Keratinocyte (primary cell): ENCODE measurements at regions not wholly inside any gene's neighbourhood (a gene's known extent, or its start where the extent isn't known, plus 50 kb on each side); places are given as distances from the start of the nearest gene placed in this dataset.

Source experiments
- DNase-seq: peaks from one replicate; pipeline ENCODE4 v3.0.0-alpha.2; 2011; ENCODE audit warnings: low read depth, missing footprints, low spot score
- FAIRE-seq: peaks from 2 replicates; lab custom pipeline; 2011; peaks lifted over from hg19 to GRCh38; lab: Jason Lieb, UNC
- H2AFZ ChIP-seq: 2 replicates; pipeline ENCODE4 v1.6.0; 2012; ENCODE audit warnings: low read length, control low read depth, inconsistent platforms; ENCODE audit not compliant: control insufficient read depth
- H3K27ac ChIP-seq: 2 replicates; pipeline ENCODE4 v1.5.1; 2011; ENCODE audit warnings: low read length; ENCODE audit not compliant: control insufficient read depth, insufficient read depth
- H3K27me3 ChIP-seq: 3 replicates; pipeline ENCODE4 v1.6.0; 2011; ENCODE audit warnings: low read length; ENCODE audit not compliant: control insufficient read depth, insufficient read depth; ENCODE audit errors: extremely low read depth
- H3K36me3 ChIP-seq, 2 experiments: 2 replicates in 1 of 2; 3 replicates in 1 of 2; pipeline ENCODE4 v1.5.1; 2011; ENCODE audit warnings: low read length in 2 of 2, mild to moderate bottlenecking in 1 of 2; ENCODE audit not compliant: control insufficient read depth in 2 of 2, insufficient read depth in 2 of 2; ENCODE audit errors: extremely low read depth in 1 of 2
- H3K4me1 ChIP-seq: 3 replicates; pipeline ENCODE4 v1.5.1; 2011; ENCODE audit warnings: low read length; ENCODE audit not compliant: control insufficient read depth, insufficient read depth; ENCODE audit errors: extremely low read depth
- H3K4me2 ChIP-seq: 3 replicates; pipeline ENCODE4 v1.6.0; 2011; ENCODE audit warnings: low read depth, low read length; ENCODE audit not compliant: control insufficient read depth, insufficient read depth; ENCODE audit errors: extremely low read depth
- H3K4me3 ChIP-seq, 3 experiments: fragments of 200-600 bp in 1 of 3; sonication (generic) in 1 of 3; 2 replicates in 2 of 3; 3 replicates in 1 of 3; pipeline ENCODE4 v1.5.1; 2011 to 2016; ENCODE audit warnings: low read length in 3 of 3, mild to moderate bottlenecking in 3 of 3, control low read depth in 2 of 3, inconsistent platforms in 1 of 3, low read depth in 1 of 3, mixed read lengths in 1 of 3, mixed run types in 1 of 3, moderate library complexity in 1 of 3; ENCODE audit not compliant: control insufficient read depth in 2 of 3, insufficient read depth in 2 of 3; ENCODE audit errors: extremely low read depth in 1 of 3
- H3K79me2 ChIP-seq: 2 replicates; pipeline ENCODE4 v1.6.0; 2012; ENCODE audit warnings: low read length; ENCODE audit not compliant: control insufficient read depth, insufficient read depth
- H3K9ac ChIP-seq: 3 replicates; pipeline ENCODE4 v1.6.0; 2011; ENCODE audit warnings: low read length; ENCODE audit not compliant: control insufficient read depth, insufficient read depth; ENCODE audit errors: extremely low read depth
- H3K9me1 ChIP-seq: 3 replicates; pipeline ENCODE4 v1.6.0; 2011; ENCODE audit warnings: low read length; ENCODE audit not compliant: control insufficient read depth, insufficient read depth; ENCODE audit errors: extremely low read depth
- H3K9me3 ChIP-seq: 2 replicates; pipeline ENCODE4 v1.5.1; 2012; ENCODE audit warnings: low read depth, low read length; ENCODE audit not compliant: control insufficient read depth
- H4K20me1 ChIP-seq: 3 replicates; pipeline ENCODE4 v1.6.0; 2011; ENCODE audit warnings: low read length; ENCODE audit not compliant: control insufficient read depth, insufficient read depth; ENCODE audit errors: extremely low read depth
- EZH2 ChIP-seq: IDR thresholded peaks from one replicate; pipeline ENCODE4 v1.6.1; 2012; ENCODE audit warnings: inconsistent platforms, mild to moderate bottlenecking, low read length, moderate library complexity
- dilution Hi-C: fragments of 300-500 bp; cut with MboI; formaldehyde crosslinking; loops from one replicate; pipeline ENCODE4 v1.7.0; 2020; ENCODE audit warnings: low sequenced_read_pairs; ENCODE audit not compliant: extremely low pct_ligation_motif_present
- TF ChIP-seq, protein P1 (sequence below), 3 experiments: IDR thresholded peaks in 1 of 3; conservative IDR thresholded peaks in 1 of 3; optimal IDR thresholded peaks in 1 of 3; 2 replicates in 2 of 3; 3 replicates in 1 of 3; pipeline versions ENCODE3 to v1.5.1; 2011; ENCODE audit warnings: low read length in 3 of 3, mild to moderate bottlenecking in 3 of 3, moderate library complexity in 2 of 3, control low read depth in 1 of 3, inconsistent platforms in 1 of 3; ENCODE audit not compliant: insufficient read depth in 2 of 3; ENCODE audit errors: extremely low read depth in 1 of 3

DNA sequence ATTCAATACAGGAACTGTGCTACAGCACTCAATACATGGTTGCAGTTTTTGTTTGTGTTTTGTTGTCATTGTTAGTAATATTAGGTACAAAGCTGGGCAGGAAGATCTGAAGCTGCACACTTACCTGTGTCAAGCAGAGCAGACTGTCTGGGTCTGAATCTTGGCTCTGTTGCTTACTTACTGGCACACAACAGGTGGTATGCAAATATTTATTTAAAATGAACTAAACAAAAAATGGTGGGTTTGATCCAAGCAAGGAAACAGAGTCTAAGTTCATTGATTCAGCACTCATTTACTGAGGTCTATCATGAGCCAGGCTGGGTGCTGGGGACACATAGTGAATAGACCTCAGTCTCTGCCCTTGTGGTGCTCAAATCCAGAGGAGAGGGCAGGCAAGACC lies 230.4 kb downstream of the OMA1 start:
- no peaks in the 10 kb centered on the region for H3K9me1 ChIP-seq
- TF ChIP-seq, protein P1, sequence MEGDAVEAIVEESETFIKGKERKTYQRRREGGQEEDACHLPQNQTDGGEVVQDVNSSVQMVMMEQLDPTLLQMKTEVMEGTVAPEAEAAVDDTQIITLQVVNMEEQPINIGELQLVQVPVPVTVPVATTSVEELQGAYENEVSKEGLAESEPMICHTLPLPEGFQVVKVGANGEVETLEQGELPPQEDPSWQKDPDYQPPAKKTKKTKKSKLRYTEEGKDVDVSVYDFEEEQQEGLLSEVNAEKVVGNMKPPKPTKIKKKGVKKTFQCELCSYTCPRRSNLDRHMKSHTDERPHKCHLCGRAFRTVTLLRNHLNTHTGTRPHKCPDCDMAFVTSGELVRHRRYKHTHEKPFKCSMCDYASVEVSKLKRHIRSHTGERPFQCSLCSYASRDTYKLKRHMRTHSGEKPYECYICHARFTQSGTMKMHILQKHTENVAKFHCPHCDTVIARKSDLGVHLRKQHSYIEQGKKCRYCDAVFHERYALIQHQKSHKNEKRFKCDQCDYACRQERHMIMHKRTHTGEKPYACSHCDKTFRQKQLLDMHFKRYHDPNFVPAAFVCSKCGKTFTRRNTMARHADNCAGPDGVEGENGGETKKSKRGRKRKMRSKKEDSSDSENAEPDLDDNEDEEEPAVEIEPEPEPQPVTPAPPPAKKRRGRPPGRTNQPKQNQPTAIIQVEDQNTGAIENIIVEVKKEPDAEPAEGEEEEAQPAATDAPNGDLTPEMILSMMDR (optimal IDR thresholded peaks at IDR 0.05 in 1 of 3, IDR thresholded peaks at IDR 0.05 in 1 of 3, conservative IDR thresholded peaks at IDR 0.05 in 1 of 3; ENCODE audit: extremely low read depth in 1 of 3, insufficient read depth in 2 of 3, low read length in 3 of 3) = no peak
- no peak for TF ChIP-seq EZH2
- no peak for FAIRE-seq
- H3K9me3 ChIP-seq = no peaks in the 10 kb centered on the region
- no peak overlapping the region for H3K4me2 ChIP-seq
- no peak overlapping the region for H3K9ac ChIP-seq
- H3K27ac ChIP-seq = no peak overlapping the region
- H3K4me3 ChIP-seq = no peak overlapping the region
- no peaks in the 10 kb centered on the region for H3K79me2 ChIP-seq
- DNase-seq = no peak
- dilution Hi-C loops = no loop called here
- no peaks in the 10 kb centered on the region for H3K4me1 ChIP-seq
- H2AFZ ChIP-seq = no peak overlapping the region
- H3K27me3 ChIP-seq = no peaks in the 10 kb centered on the region
- H3K36me3 ChIP-seq = no peaks in the 10 kb centered on the region
- H4K20me1 ChIP-seq = no peaks in the 10 kb centered on the region

DNA sequence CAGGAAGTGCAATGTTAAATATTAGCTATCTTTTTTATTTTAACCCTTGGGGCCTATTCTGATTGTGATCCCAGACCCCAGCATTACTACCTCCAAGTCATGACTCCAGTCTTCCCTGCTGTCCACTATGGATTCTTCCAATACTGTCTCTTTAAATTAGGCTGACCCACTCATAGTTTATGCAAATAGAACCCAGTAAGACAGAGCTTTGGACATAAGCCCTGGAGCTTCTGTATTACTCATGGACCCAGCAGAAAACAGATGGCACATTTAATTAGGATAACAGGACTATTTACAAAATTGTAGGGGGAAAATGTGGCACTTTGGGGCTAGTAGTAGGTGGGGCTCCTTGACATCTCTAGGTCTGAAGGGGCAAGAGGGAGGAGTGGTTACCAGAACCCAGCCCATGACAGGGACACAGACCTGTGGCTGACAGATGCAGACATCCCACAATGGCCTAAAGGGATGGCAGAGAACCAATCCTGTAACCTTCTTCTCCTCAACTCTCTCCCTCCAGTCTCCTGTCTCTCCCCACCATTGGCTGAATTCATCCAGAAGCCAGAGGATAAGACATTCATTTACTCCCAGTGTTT lies 233.5 kb downstream of the OMA1 start:
- no peaks in the 10 kb centered on the region for H3K4me1 ChIP-seq
- H3K9me1 ChIP-seq = no peaks in the 10 kb centered on the region
- no peak for DNase-seq
- H2AFZ ChIP-seq = no peak overlapping the region
- no peaks in the 10 kb centered on the region for H3K9me3 ChIP-seq
- no peak overlapping the region for H3K4me2 ChIP-seq
- no peak overlapping the region for H3K9ac ChIP-seq
- H3K27me3 ChIP-seq = no peaks in the 10 kb centered on the region
- no peak overlapping the region for H3K27ac ChIP-seq
- no peak overlapping the region for H3K4me3 ChIP-seq
- H3K79me2 ChIP-seq = no peaks in the 10 kb centered on the region
- H3K36me3 ChIP-seq = no peaks in the 10 kb centered on the region
- FAIRE-seq = no peak
- H4K20me1 ChIP-seq = no peaks in the 10 kb centered on the region
- dilution Hi-C loops = no loop called here
- TF ChIP-seq, protein P1 (optimal IDR thresholded peaks at IDR 0.05 in 1 of 3, IDR thresholded peaks at IDR 0.05 in 1 of 3, conservative IDR thresholded peaks at IDR 0.05 in 1 of 3; ENCODE audit: extremely low read depth in 1 of 3, insufficient read depth in 2 of 3, low read length in 3 of 3) = no peak
- no peak for TF ChIP-seq EZH2
